ENCODE measurements at regions not wholly inside any gene's neighbourhood (a gene's known extent, or its start where the extent isn't known, plus 50 kb on each side); places are given as distances from the start of the nearest gene placed in this dataset.

DNA sequence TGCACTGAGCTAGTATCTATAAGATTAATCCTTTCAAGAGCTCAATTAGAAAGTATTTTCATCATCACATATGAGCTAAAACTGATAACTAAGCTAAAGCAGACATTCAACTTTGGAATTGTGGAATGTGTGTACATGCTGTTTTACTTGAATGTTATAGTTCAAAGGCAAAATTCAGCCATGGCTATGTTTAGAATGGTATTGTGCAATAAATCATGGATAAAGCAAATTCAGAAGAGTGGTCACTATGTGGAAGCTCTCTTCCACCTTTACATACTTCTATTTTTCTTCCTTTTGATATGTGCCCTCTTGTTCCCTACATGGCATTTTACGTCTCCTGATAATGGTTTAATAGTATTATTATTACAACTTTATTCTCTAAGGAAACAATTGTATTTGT lies 1366.3 kb upstream of the LRRTM1 start:
- H3K27ac ChIP-seq (ENCODE audit: low read depth in 2 of 2, low read length in 1 of 2): no peak overlapping the region
- WGBS, 2 donors: 74 to 85% methylated on average over 1 of the region's 1 CpG
- H3K4me1 ChIP-seq (ENCODE audit: control insufficient read depth in 2 of 2, insufficient read depth in 2 of 2, low read length in 1 of 2): no peaks in the 10 kb centered on the region
- H3K9me3 ChIP-seq (ENCODE audit: control insufficient read depth in 2 of 2, insufficient read depth in 1 of 2, low read depth in 1 of 2, low read length in 1 of 2): no peaks in the 10 kb centered on the region
- no peaks in the 10 kb centered on the region for H3K27me3 ChIP-seq (ENCODE audit: control insufficient read depth in 1 of 2, insufficient read depth in 2 of 2, low read length in 2 of 2)
- no peak overlapping the region for H3K4me3 ChIP-seq (ENCODE audit: low read depth in 1 of 2, low read length in 2 of 2)
- no peaks in the 10 kb centered on the region for H3K36me3 ChIP-seq (ENCODE audit: control insufficient read depth in 2 of 2, insufficient read depth in 2 of 2, low read length in 1 of 2)

DNA sequence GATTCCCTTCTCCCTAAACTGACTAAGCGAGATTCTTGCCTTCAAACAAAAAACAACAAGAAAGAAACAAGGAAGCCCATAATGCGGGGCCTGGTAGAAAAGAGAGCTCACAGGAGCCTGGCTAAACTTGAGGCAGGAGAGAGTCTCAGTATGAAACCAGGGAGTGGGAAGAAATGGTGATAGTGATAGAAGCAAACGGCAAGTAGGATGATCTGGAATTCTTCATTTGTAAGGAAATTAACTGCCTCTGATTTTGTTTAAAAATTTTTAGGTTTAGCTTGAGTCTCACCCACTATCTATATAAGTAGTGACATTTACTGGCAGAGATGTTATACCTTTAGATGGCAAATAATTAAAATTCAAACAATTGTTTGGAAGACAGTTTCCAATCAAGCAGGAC lies 1356.5 kb upstream of the LRRTM1 start:
- 83 to 90% methylated on average over 3 of the region's 3 CpGs for WGBS, 2 donors
- Histone ChIP-seq H3K27ac (ENCODE audit: low read depth in 2 of 2, low read length in 1 of 2) (no peak overlapping the region), H3K9me3 (ENCODE audit: control insufficient read depth in 2 of 2, insufficient read depth in 1 of 2, low read depth in 1 of 2, low read length in 1 of 2) (peaks cover 3 to 5% of the 10 kb centered on the region in 2 donors), H3K4me1 (ENCODE audit: control insufficient read depth in 2 of 2, insufficient read depth in 2 of 2, low read length in 1 of 2) (no peaks in the 10 kb centered on the region), H3K4me3 (ENCODE audit: low read depth in 1 of 2, low read length in 2 of 2) (no peak overlapping the region), H3K36me3 (ENCODE audit: control insufficient read depth in 2 of 2, insufficient read depth in 2 of 2, low read length in 1 of 2) (no peaks in the 10 kb centered on the region), H3K27me3 (ENCODE audit: control insufficient read depth in 1 of 2, insufficient read depth in 2 of 2, low read length in 2 of 2) (no peaks in the 10 kb centered on the region)

DNA sequence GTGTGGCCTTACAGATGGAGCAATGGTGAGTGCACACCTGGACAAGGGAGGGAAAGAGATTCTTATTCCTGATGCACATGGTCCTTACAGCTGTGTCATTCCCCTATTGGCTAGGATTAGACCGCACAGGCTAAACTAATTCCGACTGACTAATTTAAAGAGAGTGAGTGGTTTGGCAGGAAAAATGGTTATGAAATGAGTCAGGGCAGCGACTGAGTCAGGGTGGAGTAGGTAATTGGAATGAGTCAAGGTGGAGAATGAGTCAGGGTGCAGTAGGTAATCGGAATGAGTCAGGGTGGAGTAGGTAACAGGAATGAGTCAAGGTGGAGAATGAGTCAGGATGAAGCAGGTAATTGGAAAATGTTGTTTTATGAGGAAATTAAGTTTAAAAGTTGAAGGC lies 1353.7 kb upstream of the LRRTM1 start:
- H3K4me3 ChIP-seq (ENCODE audit: low read depth in 1 of 2, low read length in 2 of 2): no peak overlapping the region
- H3K36me3 ChIP-seq (ENCODE audit: control insufficient read depth in 2 of 2, insufficient read depth in 2 of 2, low read length in 1 of 2): no peaks in the 10 kb centered on the region
- H3K27me3 ChIP-seq (ENCODE audit: control insufficient read depth in 1 of 2, insufficient read depth in 2 of 2, low read length in 2 of 2): no peaks in the 10 kb centered on the region
- no peaks in the 10 kb centered on the region for H3K4me1 ChIP-seq (ENCODE audit: control insufficient read depth in 2 of 2, insufficient read depth in 2 of 2, low read length in 1 of 2)
- H3K9me3 ChIP-seq (ENCODE audit: control insufficient read depth in 2 of 2, insufficient read depth in 1 of 2, low read depth in 1 of 2, low read length in 1 of 2): peaks cover 3 to 5% of the 10 kb centered on the region in 2 donors
- H3K27ac ChIP-seq (ENCODE audit: low read depth in 2 of 2, low read length in 1 of 2): no peak overlapping the region
- WGBS, 2 donors: 63 to 65% methylated on average over 4 of the region's 4 CpGs

DNA sequence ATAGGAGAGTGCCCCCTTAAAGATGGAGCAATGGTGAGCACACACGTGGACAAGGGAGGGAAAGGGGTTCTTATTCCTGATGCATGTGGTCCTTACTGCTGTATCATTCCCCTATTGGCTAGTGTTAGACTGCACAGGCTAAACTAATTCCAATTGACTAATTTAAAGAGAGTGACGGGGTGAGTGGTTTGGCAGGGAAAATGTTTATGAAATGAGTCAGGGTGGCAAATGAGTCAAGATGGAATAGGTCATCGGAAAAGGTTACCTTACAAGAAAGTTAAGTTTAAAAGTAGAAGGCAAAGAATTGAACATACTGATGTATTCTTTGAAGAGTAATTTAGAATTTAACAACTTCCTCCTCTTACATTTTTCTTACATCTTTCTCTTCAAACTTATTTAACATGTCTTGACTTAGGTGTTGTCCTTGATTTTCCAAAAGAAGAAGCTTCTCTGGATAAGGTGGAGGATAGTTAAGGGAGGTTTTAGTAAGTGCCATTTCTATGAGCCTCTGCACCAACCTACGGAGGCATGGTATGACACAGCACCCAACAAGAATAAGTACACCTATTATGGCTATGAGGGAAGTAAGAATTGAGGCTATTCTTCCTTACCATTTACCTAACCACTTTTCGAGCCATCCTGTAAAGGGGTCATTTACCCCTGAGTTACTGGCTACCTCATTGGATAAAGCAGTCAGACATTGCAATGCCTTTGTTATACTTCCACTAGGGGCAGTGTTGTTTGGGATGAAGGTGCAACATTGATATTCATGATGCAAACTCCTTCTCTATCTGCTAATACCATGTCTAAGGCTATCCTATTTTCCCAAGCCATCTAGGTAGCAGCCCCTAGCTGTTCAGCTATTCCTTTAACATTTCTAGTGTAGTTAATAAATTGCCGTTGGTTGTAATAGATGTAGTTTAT lies 1345.8 kb upstream of the LRRTM1 start:
- H3K36me3 ChIP-seq (ENCODE audit: control insufficient read depth in 2 of 2, insufficient read depth in 2 of 2, low read length in 1 of 2): no peaks in the 10 kb centered on the region
- peaks cover 0 to 2% of the 10 kb centered on the region in 2 donors for H3K9me3 ChIP-seq (ENCODE audit: control insufficient read depth in 2 of 2, insufficient read depth in 1 of 2, low read depth in 1 of 2, low read length in 1 of 2)
- H3K4me3 ChIP-seq (ENCODE audit: low read depth in 1 of 2, low read length in 2 of 2): no peak overlapping the region
- H3K27me3 ChIP-seq (ENCODE audit: control insufficient read depth in 1 of 2, insufficient read depth in 2 of 2, low read length in 2 of 2): no peaks in the 10 kb centered on the region
- H3K27ac ChIP-seq (ENCODE audit: low read depth in 2 of 2, low read length in 1 of 2): no peak overlapping the region
- WGBS, 2 donors: 71 to 75% methylated on average over 6 of the region's 6 CpGs
- no peaks in the 10 kb centered on the region for H3K4me1 ChIP-seq (ENCODE audit: control insufficient read depth in 2 of 2, insufficient read depth in 2 of 2, low read length in 1 of 2)

DNA sequence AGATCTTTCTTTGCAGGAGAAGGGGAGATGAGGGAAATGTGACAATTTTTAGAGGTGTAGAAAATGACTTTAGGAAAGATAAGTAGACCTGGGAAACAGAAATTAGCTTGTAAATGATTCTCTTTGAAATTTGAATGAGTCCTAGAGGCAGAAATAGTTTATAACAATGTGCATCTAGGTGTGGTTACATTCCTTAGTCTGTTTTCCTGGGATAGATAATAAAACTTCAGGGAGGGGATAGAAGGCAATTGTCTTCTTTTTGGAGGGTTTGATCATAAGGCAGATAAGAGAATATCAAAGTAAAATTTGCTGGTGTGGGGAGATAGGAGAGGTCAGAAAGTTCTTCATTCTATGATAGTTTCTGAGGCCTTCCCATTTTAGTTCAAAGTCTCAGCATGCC lies 1344.3 kb upstream of the LRRTM1 start:
- H3K4me1 ChIP-seq (ENCODE audit: control insufficient read depth in 2 of 2, insufficient read depth in 2 of 2, low read length in 1 of 2): no peaks in the 10 kb centered on the region
- H3K36me3 ChIP-seq (ENCODE audit: control insufficient read depth in 2 of 2, insufficient read depth in 2 of 2, low read length in 1 of 2): no peaks in the 10 kb centered on the region
- no peak overlapping the region for H3K4me3 ChIP-seq (ENCODE audit: low read depth in 1 of 2, low read length in 2 of 2)

DNA sequence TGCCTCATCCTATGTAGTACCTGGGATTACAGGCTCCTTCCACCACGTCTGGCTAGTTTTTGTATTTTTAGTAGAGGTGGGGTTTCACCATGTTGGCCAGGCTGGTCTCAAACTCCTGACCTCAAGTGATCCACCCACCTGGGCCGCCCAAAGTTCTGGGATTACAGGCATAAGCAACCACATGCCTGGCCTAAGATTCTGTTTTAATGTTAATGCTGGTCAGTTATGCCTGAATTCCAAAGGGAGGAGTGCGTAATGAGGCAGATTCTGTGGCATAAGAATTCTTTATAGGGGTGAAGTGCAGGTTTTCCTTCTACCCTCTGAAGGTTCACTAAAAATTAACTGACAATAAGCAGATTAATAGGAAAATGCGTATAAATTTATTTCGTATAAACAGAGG lies 1343.8 kb upstream of the LRRTM1 start:
- H3K4me1 ChIP-seq (ENCODE audit: control insufficient read depth in 2 of 2, insufficient read depth in 2 of 2, low read length in 1 of 2): no peaks in the 10 kb centered on the region
- WGBS, 2 donors: 78 to 82% methylated on average over 5 of the region's 5 CpGs
- H3K9me3 ChIP-seq (ENCODE audit: control insufficient read depth in 2 of 2, insufficient read depth in 1 of 2, low read depth in 1 of 2, low read length in 1 of 2): peaks cover 0 to 2% of the 10 kb centered on the region in 2 donors
- H3K36me3 ChIP-seq (ENCODE audit: control insufficient read depth in 2 of 2, insufficient read depth in 2 of 2, low read length in 1 of 2): no peaks in the 10 kb centered on the region
- H3K27me3 ChIP-seq (ENCODE audit: control insufficient read depth in 1 of 2, insufficient read depth in 2 of 2, low read length in 2 of 2): no peaks in the 10 kb centered on the region
- H3K27ac ChIP-seq (ENCODE audit: low read depth in 2 of 2, low read length in 1 of 2): no peak overlapping the region
- H3K4me3 ChIP-seq (ENCODE audit: low read depth in 1 of 2, low read length in 2 of 2): no peak overlapping the region

More for the DNA sequence above, 1344.3 kb upstream of the LRRTM1 start:
- peaks cover 0 to 2% of the 10 kb centered on the region in 2 donors for H3K9me3 ChIP-seq (ENCODE audit: control insufficient read depth in 2 of 2, insufficient read depth in 1 of 2, low read depth in 1 of 2, low read length in 1 of 2)
- no peaks in the 10 kb centered on the region for H3K27me3 ChIP-seq (ENCODE audit: control insufficient read depth in 1 of 2, insufficient read depth in 2 of 2, low read length in 2 of 2)
- no peak overlapping the region for H3K27ac ChIP-seq (ENCODE audit: low read depth in 2 of 2, low read length in 1 of 2)

DNA sequence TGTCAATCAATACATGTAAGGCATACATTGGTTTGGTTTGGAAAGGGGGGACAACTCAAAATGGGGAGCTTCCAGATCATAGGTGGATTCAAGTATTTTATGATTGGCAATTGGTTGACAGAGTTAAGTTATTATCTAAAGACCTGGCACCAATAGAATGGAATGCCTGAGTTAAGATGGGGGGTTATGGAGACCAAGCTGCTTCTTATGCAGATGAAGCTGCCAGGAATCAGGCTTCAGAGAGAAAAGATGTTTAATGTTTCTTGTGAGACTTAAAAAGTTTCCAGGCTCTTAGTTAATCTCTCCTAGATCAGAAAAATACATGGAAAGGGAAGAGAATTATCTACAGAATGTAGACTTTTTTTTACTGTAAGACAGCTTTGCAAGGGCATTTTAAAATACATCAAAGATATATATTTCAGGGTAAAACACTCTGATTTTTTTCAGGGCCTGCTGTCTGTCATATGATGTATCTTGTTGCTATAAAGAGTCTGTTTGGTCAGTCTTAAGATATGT lies 1343.2 kb upstream of the LRRTM1 start:
- H3K36me3 ChIP-seq (ENCODE audit: control insufficient read depth in 2 of 2, insufficient read depth in 2 of 2, low read length in 1 of 2): no peaks in the 10 kb centered on the region
- H3K4me3 ChIP-seq (ENCODE audit: low read depth in 1 of 2, low read length in 2 of 2): no peak overlapping the region
- peaks cover 0 to 2% of the 10 kb centered on the region in 2 donors for H3K9me3 ChIP-seq (ENCODE audit: control insufficient read depth in 2 of 2, insufficient read depth in 1 of 2, low read depth in 1 of 2, low read length in 1 of 2)
- H3K27me3 ChIP-seq (ENCODE audit: control insufficient read depth in 1 of 2, insufficient read depth in 2 of 2, low read length in 2 of 2): no peaks in the 10 kb centered on the region
- no peaks in the 10 kb centered on the region for H3K4me1 ChIP-seq (ENCODE audit: control insufficient read depth in 2 of 2, insufficient read depth in 2 of 2, low read length in 1 of 2)
- no peak overlapping the region for H3K27ac ChIP-seq (ENCODE audit: low read depth in 2 of 2, low read length in 1 of 2)

DNA sequence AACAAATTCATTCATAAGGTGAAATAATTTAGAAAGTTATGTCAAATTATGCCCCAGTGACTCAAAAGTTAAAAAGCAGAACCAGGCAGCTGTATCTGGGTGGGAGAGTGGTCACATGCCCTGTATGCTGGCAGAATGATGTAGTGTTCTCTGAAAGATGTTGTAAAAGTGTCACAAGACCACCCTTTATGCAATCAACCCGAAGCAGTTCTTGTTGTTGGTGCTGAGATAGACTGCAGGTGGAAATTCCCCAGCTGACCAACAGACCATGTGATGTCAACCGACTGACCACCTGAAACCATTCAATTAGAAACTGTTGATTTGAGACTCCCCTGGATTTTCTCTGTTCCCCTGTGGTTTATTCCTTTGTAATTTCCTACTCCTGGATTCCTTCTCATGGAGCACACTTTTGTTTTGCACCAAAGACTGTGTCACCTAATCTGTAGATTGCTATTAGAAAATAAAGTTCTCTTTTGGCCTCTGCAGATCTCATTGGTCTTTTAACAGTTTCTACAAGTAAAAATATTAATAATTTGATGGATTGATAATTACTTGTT lies 1341.3 kb upstream of the LRRTM1 start:
- 31 to 33% methylated on average over 2 of the region's 2 CpGs for WGBS, 2 donors

DNA sequence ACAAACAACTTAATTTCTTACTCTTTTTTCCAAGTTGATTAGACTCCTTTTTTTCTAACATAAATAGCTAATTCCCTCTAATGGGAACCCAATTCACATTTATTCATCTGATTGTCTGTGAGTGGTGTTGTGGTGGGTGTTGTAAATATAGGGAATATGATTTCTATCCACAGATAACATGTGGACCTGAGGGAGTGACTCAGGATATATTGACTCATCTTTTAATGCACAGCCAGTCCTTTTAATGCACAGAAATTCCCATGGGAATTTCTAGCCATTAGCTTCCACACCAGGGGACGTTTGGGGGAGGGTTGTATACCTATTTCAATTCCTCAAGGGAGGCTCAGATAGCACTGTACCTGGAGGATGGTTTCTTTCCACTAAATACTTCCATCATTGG lies 1339.6 kb upstream of the LRRTM1 start:
- Histone ChIP-seq H3K27ac (ENCODE audit: low read depth in 2 of 2, low read length in 1 of 2) (no peak overlapping the region), H3K27me3 (ENCODE audit: control insufficient read depth in 1 of 2, insufficient read depth in 2 of 2, low read length in 2 of 2) (no peaks in the 10 kb centered on the region), H3K4me1 (ENCODE audit: control insufficient read depth in 2 of 2, insufficient read depth in 2 of 2, low read length in 1 of 2) (no peaks in the 10 kb centered on the region), H3K36me3 (ENCODE audit: control insufficient read depth in 2 of 2, insufficient read depth in 2 of 2, low read length in 1 of 2) (no peaks in the 10 kb centered on the region), H3K9me3 (ENCODE audit: control insufficient read depth in 2 of 2, insufficient read depth in 1 of 2, low read depth in 1 of 2, low read length in 1 of 2) (no peaks in the 10 kb centered on the region), H3K4me3 (ENCODE audit: low read depth in 1 of 2, low read length in 2 of 2) (no peak overlapping the region)
- 10 to 31% methylated on average over 1 of the region's 1 CpG for WGBS, 2 donors

More for the DNA sequence above, 1341.3 kb upstream of the LRRTM1 start:
- Histone ChIP-seq H3K36me3 (ENCODE audit: control insufficient read depth in 2 of 2, insufficient read depth in 2 of 2, low read length in 1 of 2) (no peaks in the 10 kb centered on the region), H3K27ac (ENCODE audit: low read depth in 2 of 2, low read length in 1 of 2) (no peak overlapping the region), H3K4me1 (ENCODE audit: control insufficient read depth in 2 of 2, insufficient read depth in 2 of 2, low read length in 1 of 2) (no peaks in the 10 kb centered on the region), H3K9me3 (ENCODE audit: control insufficient read depth in 2 of 2, insufficient read depth in 1 of 2, low read depth in 1 of 2, low read length in 1 of 2) (peaks cover 0 to 2% of the 10 kb centered on the region in 2 donors), H3K4me3 (ENCODE audit: low read depth in 1 of 2, low read length in 2 of 2) (no peak overlapping the region), H3K27me3 (ENCODE audit: control insufficient read depth in 1 of 2, insufficient read depth in 2 of 2, low read length in 2 of 2) (no peaks in the 10 kb centered on the region)

Measured in esophagus (tissue), 2 donors.